PC-3 (cell line): ENCODE measurements at regions not wholly inside any gene's neighbourhood (a gene's known extent, or its start where the extent isn't known, plus 50 kb on each side); places are given as distances from the start of the nearest gene placed in this dataset.

Experiments used
- ATAC-seq: fragments of 200-7000 bp; cut with Tn5 transposase; 2 replicates; pipeline ENCODE4 v1.9.1; 2020; ENCODE audit warnings: mild to moderate bottlenecking, moderate library complexity
- BruUV-seq: library from RNA; stranded (reverse); fragments of 400-500 nt; replicated peaks from 2 replicates; lab custom pipeline; 2021; lab: Mats Ljungman, UMichigan
- CTCF ChIA-PET: fragments of 300-600 bp; sonication (Branson Sonifier 250); formaldehyde crosslinking; loops from one replicate; lab custom pipeline; 2022; ENCODE audit warnings: antibody characterized with exemption; lab: Charles Lee
- POLR2A ChIA-PET: fragments of 300-600 bp; sonication (Branson Sonifier 250); formaldehyde crosslinking; loops from one replicate; lab custom pipeline; 2022; ENCODE audit warnings: antibody characterized with exemption; ENCODE audit not compliant: unreplicated experiment; lab: Charles Lee
- DNase-seq: peaks from one replicate; pipeline ENCODE4 v3.0.0-alpha.2; 2015
- H2AFZ ChIP-seq: fragments of 300-600 bp; sonication (generic); 2 replicates; pipeline ENCODE4 v1.6.0; 2016; ENCODE audit warnings: antibody characterized with exemption, low read length
- H3F3A ChIP-seq: fragments of 300-600 bp; sonication (generic); one replicate; pipeline ENCODE4 v1.6.0; 2017; ENCODE audit warnings: antibody characterized with exemption, low read length, control low read depth, mild to moderate bottlenecking; ENCODE audit not compliant: unreplicated experiment
- H3K27ac ChIP-seq: fragments of 300-600 bp; sonication (generic); 2 replicates; pipeline ENCODE4 v1.5.1; 2016; ENCODE audit warnings: mild to moderate bottlenecking, low read length
- H3K27me3 ChIP-seq: fragments of 300-600 bp; sonication (generic); 2 replicates; pipeline ENCODE4 v1.6.1; 2016; ENCODE audit warnings: low read length, mixed read lengths
- H3K36me3 ChIP-seq: fragments of 300-600 bp; sonication (generic); 2 replicates; pipeline ENCODE4 v1.6.1; 2016; ENCODE audit warnings: low read depth, mixed run types, low read length, mixed read lengths
- H3K4me1 ChIP-seq: fragments of 300-600 bp; sonication (generic); 2 replicates; pipeline ENCODE4 v1.5.1; 2016; ENCODE audit warnings: low read length; ENCODE audit not compliant: insufficient read depth
- H3K4me2 ChIP-seq: fragments of 300-600 bp; sonication (generic); 2 replicates; pipeline ENCODE4 v1.6.0; 2016; ENCODE audit warnings: low read length
- H3K4me3 ChIP-seq: fragments of 300-600 bp; sonication (generic); 2 replicates; pipeline ENCODE4 v1.5.1; 2016; ENCODE audit warnings: mild to moderate bottlenecking, low read length, mixed read lengths
- H3K79me2 ChIP-seq: fragments of 300-600 bp; sonication (generic); 2 replicates; pipeline ENCODE4 v1.6.1; 2017; ENCODE audit warnings: low read length, mixed read lengths
- H3K9ac ChIP-seq: fragments of 300-600 bp; sonication (generic); 2 replicates; pipeline ENCODE4 v1.6.0; 2016; ENCODE audit warnings: mild to moderate bottlenecking, low read length
- H3K9me2 ChIP-seq: fragments of 300-600 bp; sonication (generic); replicated peaks from 2 replicates; pipeline ENCODE4 v1.6.1; 2016; ENCODE audit warnings: mixed run types, low read length, mixed read lengths
- H3K9me3 ChIP-seq: fragments of 300-600 bp; sonication (generic); 2 replicates; pipeline ENCODE4 v1.6.1; 2016; ENCODE audit warnings: low read length, mixed read lengths
- H4K20me1 ChIP-seq: fragments of 300-600 bp; sonication (generic); 2 replicates; pipeline ENCODE4 v1.6.1; 2016; ENCODE audit warnings: low read length, mixed read lengths
- CTCF ChIP-seq: fragments of 300-600 bp; sonication (generic); conservative IDR thresholded peaks from 2 replicates; pipeline ENCODE4 v1.5.1; 2017; ENCODE audit warnings: antibody characterized with exemption, low read depth, mild to moderate bottlenecking, low read length
- EZH2 ChIP-seq: fragments of 300-600 bp; sonication (generic); IDR thresholded peaks from one replicate; pipeline ENCODE4 v1.6.1; 2017; ENCODE audit warnings: antibody characterized with exemption, mild to moderate bottlenecking, low read length; ENCODE audit not compliant: unreplicated experiment
- EZH2phosphoT487 ChIP-seq: fragments of 300-600 bp; sonication (generic); IDR thresholded peaks from 2 replicates; pipeline ENCODE4 v1.6.1; 2018; ENCODE audit warnings: mild to moderate bottlenecking, antibody characterized with exemption, low read length, borderline replicate concordance
- intact Hi-C: fragments of 100-400 bp; cut with micrococcal nuclease; formaldehyde crosslinking; loops from 2 replicates; pipeline ENCODE4 v1.9.0; 2023

GRCh38 chr2:189374481-189374880 lies 66.8 kb upstream of the WDR75 start:
- BruUV-seq: no TSS peak
- Histone ChIP-seq H3K9ac (no peak overlapping the region), H3K4me1 (peaks cover 37% of the 10 kb centered on the region), H4K20me1 (no peaks in the 10 kb centered on the region), H3K9me3 (no peaks in the 10 kb centered on the region), H3K27ac (no peak overlapping the region), H2AFZ (no peak overlapping the region), H3K36me3 (no peaks in the 10 kb centered on the region), H3K4me3 (no peak overlapping the region), H3K27me3 (no peaks in the 10 kb centered on the region), H3K9me2 (no peaks in the 10 kb centered on the region), H3F3A (peaks cover 12% of the 10 kb centered on the region), H3K4me2 (peak overlapping the region; percentile 24; the same call in 1 of the 2 replicates), H3K79me2 (no peaks in the 10 kb centered on the region)
- POLR2A ChIA-PET: no interaction called here
- ATAC-seq (no peak), DNase-seq (peak; percentile 27)
- TF ChIP-seq CTCF: no peak
- no peak for TF ChIP-seq EZH2phosphoT487
- no peak for TF ChIP-seq EZH2
- CTCF ChIA-PET: no interaction called here
- intact Hi-C loops: no loop called here

GRCh38 chr2:189375842-189376241 lies 65.4 kb upstream of the WDR75 start:
- no peak overlapping the region for H3K4me3 ChIP-seq
- no peak for ATAC-seq
- H3K27ac ChIP-seq: no peak overlapping the region
- DNase-seq: no peak
- ChIA-PET POLR2A (no interaction called here), CTCF (no interaction called here)
- no peaks in the 10 kb centered on the region for H4K20me1 ChIP-seq
- intact Hi-C loops: no loop called here
- peaks cover 35% of the 10 kb centered on the region for H3K4me1 ChIP-seq
- no peaks in the 10 kb centered on the region for H3K79me2 ChIP-seq
- H3K27me3 ChIP-seq: no peaks in the 10 kb centered on the region
- H3K9ac ChIP-seq: no peak overlapping the region
- H3K9me3 ChIP-seq: no peaks in the 10 kb centered on the region
- no peaks in the 10 kb centered on the region for H3K36me3 ChIP-seq
- H2AFZ ChIP-seq: no peak overlapping the region
- H3F3A ChIP-seq: peaks cover 4% of the 10 kb centered on the region
- TF ChIP-seq CTCF: no peak
- no peak for TF ChIP-seq EZH2
- no peak for TF ChIP-seq EZH2phosphoT487
- BruUV-seq: no TSS peak
- no peak overlapping the region for H3K4me2 ChIP-seq
- no peaks in the 10 kb centered on the region for H3K9me2 ChIP-seq

GRCh38 chr2:189379287-189379630 lies 62.0 kb upstream of the WDR75 start:
- Histone ChIP-seq H3K9ac (peak overlapping the region; percentile 12), H3F3A (peaks cover 4% of the 10 kb centered on the region), H3K36me3 (no peaks in the 10 kb centered on the region), H3K9me3 (no peaks in the 10 kb centered on the region), H3K4me2 (peak overlapping the region; percentile 83), H3K4me1 (peaks cover 31% of the 10 kb centered on the region), H3K27ac (peak overlapping the region; percentile 45), H2AFZ (peak overlapping the region; percentile 67), H3K4me3 (peak overlapping the region; percentile 48; the same call in 1 of the 2 replicates), H3K9me2 (no peaks in the 10 kb centered on the region), H3K27me3 (no peaks in the 10 kb centered on the region), H4K20me1 (no peaks in the 10 kb centered on the region), H3K79me2 (no peaks in the 10 kb centered on the region)
- DNase-seq: peak; percentile 62
- CTCF ChIA-PET: interaction anchor here (0.6 kb wide), 1 partner anchor 17 kb away, joined by 6 read pairs; no protein-coding TSS in a partner anchor
- peak; percentile 50 for ATAC-seq
- POLR2A ChIA-PET: interaction anchor here (0.6 kb wide), 1 partner anchor 591 kb away, joined by 8 read pairs; no protein-coding TSS in a partner anchor
- intact Hi-C loops: no loop called here
- TF ChIP-seq EZH2 (no peak), CTCF (no peak), EZH2phosphoT487 (no peak)
- BruUV-seq: no TSS peak
